Ovary (tissue), 7 donors: ENCODE measurements at regions not wholly inside any gene's neighbourhood (a gene's known extent, or its start where the extent isn't known, plus 50 kb on each side); places are given as distances from the start of the nearest gene placed in this dataset.

Experiments used
- DNase-seq, 5 donors: peaks; one replicate each; pipeline ENCODE4 v3.0.0-alpha.2; 2019 to 2020
- H3K27ac ChIP-seq, 2 donors: fragments of 200-600 bp; one replicate each; pipeline versions ENCODE4 v1.5.1 to v1.8.0; 2019 to 2022
- H3K27me3 ChIP-seq: fragments of 200-600 bp; one replicate; pipeline ENCODE4 v1.8.0; 2022
- H3K36me3 ChIP-seq: fragments of 200-600 bp; sonication (generic); one replicate; pipeline ENCODE4 v1.5.1; 2019
- H3K4me1 ChIP-seq: one replicate; pipeline ENCODE4 v1.8.1; 2013; ENCODE audit warnings: mild to moderate bottlenecking, moderate library complexity; ENCODE audit not compliant: insufficient read depth
- H3K4me3 ChIP-seq: fragments of 200-600 bp; sonication (generic); one replicate; pipeline ENCODE4 v1.5.1; 2017
- H3K9me3 ChIP-seq, 2 donors: fragments of 200-600 bp in 1 of 2; sonication (generic) in 1 of 2; one replicate each; pipeline versions ENCODE4 v1.5.1 to v1.8.1; 2013 to 2019; ENCODE audit warnings: mild to moderate bottlenecking in 1 of 2, moderate library complexity in 1 of 2
- EP300 ChIP-seq: sonication (generic); formaldehyde crosslinking; IDR thresholded peaks from one replicate; pipeline ENCODE4 v1.6.1; 2017; ENCODE audit warnings: antibody characterized with exemption
- POLR2A ChIP-seq: fragments of 450-650 bp; IDR thresholded peaks from one replicate; pipeline ENCODE4 v1.6.1; 2017; ENCODE audit warnings: antibody characterized with exemption, mild to moderate bottlenecking, moderate library complexity
- WGBS, 3 donors: extraction: QIAGEN DNeasy Blood & Tissue Kit in 1 of 3; methylation state at CpG; one replicate each; pipeline versions ENCODE4 v1.1.5 to v1.1.7; 2013 to 2017; 5-methylcytosine and 5-hydroxymethylcytosine counted together
- intact Hi-C, 4 donors: fragments of 100-400 bp; cut with DNase I; formaldehyde crosslinking; loops; one replicate each; pipeline versions ENCODE4 v1.11.0 to v1.15.1; 2022 to 2023
- TF ChIP-seq, protein P1 (sequence below), 3 donors: fragments of 450-650 bp in 2 of 3; fragments of 200-600 bp in 1 of 3; IDR thresholded peaks; one replicate each; pipeline versions ENCODE4 v1.5.1 to v1.8.0; 2016 to 2022; ENCODE audit warnings: antibody characterized with exemption in 3 of 3, mild to moderate bottlenecking in 1 of 3
- donor health status: DM: no; HTN: no; CAD: no; lungs with moderate emphysema.
- donor health status: DM: no; HTN: no; CAD: no.
- donor health status: Bipolar disorder and iron deficiency.
- donor health status: DM: no; HTN: no; CAD: no.
- donor health status: DM: yes; HTN: yes; CAD: no.

DNA sequence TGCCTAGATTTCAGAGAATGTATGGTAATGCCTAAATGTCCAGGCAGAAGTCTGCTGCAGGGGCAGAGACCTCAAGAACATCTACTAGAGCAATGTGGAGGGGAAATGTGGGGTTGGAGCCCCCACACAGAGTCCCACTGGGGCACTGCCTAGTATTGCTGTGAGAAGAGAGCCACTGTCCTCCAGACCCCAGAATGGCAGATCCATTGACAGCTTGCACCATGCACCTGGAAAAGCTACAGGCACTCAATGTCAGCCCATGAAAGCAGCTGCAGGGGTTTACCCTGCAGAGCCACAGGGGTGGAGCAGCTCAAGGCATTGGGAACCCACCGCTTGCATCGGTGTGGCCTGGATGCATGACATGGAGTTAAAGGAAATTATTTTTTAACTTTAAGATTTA, 314.1 kb downstream of the CYRIA start:
- 90 to 99% (median 97%) methylated on average over 2 of the region's 2 CpGs for WGBS, 3 donors

DNA sequence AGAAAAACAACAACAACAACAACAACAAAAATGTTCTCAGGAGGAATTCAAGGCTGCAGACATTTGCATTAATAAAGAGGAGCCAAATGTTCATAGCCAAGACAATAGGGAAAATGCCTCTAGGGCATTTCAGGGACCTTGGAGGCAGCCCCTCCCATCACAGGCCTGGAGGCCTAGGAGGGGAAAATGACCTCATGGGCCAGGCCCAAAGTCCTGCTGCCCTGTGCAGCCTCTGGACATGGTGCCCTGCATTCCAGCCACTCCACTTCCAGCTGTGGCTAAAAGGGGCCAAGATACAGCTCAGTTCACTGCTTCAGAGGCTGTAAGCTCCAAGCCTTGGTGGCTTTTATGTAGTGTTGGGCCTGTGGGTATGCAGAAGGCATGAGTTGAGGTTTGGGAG, 314.5 kb downstream of the CYRIA start:
- no peaks in the 10 kb centered on the region for H3K27me3 ChIP-seq
- DNase-seq = no peak
- no peak overlapping the region for H3K4me3 ChIP-seq
- peaks cover 0 to 6% of the 10 kb centered on the region in 2 donors for H3K9me3 ChIP-seq
- intact Hi-C loops = no loop called here
- no peak overlapping the region for H3K27ac ChIP-seq
- H3K4me1 ChIP-seq = no peaks in the 10 kb centered on the region
- TF ChIP-seq POLR2A = no peak
- no peak for TF ChIP-seq EP300
- TF ChIP-seq, protein P1, sequence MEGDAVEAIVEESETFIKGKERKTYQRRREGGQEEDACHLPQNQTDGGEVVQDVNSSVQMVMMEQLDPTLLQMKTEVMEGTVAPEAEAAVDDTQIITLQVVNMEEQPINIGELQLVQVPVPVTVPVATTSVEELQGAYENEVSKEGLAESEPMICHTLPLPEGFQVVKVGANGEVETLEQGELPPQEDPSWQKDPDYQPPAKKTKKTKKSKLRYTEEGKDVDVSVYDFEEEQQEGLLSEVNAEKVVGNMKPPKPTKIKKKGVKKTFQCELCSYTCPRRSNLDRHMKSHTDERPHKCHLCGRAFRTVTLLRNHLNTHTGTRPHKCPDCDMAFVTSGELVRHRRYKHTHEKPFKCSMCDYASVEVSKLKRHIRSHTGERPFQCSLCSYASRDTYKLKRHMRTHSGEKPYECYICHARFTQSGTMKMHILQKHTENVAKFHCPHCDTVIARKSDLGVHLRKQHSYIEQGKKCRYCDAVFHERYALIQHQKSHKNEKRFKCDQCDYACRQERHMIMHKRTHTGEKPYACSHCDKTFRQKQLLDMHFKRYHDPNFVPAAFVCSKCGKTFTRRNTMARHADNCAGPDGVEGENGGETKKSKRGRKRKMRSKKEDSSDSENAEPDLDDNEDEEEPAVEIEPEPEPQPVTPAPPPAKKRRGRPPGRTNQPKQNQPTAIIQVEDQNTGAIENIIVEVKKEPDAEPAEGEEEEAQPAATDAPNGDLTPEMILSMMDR (IDR thresholded peaks at IDR 0.05) = no peak
- H3K36me3 ChIP-seq = no peaks in the 10 kb centered on the region

More for the DNA sequence above, 314.1 kb downstream of the CYRIA start:
- no peak for DNase-seq
- intact Hi-C loops = no loop called here
- H3K4me3 ChIP-seq = no peak overlapping the region
- no peaks in the 10 kb centered on the region for H3K4me1 ChIP-seq
- H3K27me3 ChIP-seq = no peaks in the 10 kb centered on the region
- H3K36me3 ChIP-seq = no peaks in the 10 kb centered on the region
- TF ChIP-seq, protein P1 (IDR thresholded peaks at IDR 0.05) = no peak
- TF ChIP-seq EP300 (no peak), POLR2A (no peak)
- peaks cover 0 to 6% of the 10 kb centered on the region in 2 donors for H3K9me3 ChIP-seq
- no peak overlapping the region for H3K27ac ChIP-seq

DNA sequence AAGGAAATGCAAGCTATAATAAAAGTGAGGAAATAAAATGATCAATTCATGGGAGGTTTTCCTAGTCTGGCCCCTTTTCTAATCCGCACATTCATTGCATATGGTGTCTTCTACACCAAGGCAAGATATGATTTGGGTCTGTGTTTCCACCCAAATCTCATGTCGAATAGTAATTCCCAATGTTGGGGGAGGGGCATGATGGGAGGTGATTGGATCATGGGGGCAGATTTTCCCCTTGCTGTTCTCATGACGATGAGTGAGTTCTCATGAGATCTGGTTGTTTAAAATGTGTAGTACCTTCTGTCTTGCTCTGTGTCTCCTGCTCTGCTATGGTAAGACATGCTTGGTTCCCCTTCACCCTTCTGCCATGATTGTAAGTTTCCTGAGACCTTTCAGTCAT, 315.4 kb downstream of the CYRIA start:
- no peaks in the 10 kb centered on the region for H3K4me1 ChIP-seq
- 57 to 71% (median 61%) methylated on average over 3 of the region's 3 CpGs for WGBS, 3 donors
- no peak overlapping the region for H3K27ac ChIP-seq
- intact Hi-C loops = no loop called here
- TF ChIP-seq POLR2A = no peak
- TF ChIP-seq EP300 = no peak
- no peak overlapping the region for H3K4me3 ChIP-seq
- peaks cover 0 to 6% of the 10 kb centered on the region in 2 donors for H3K9me3 ChIP-seq
- H3K27me3 ChIP-seq = no peaks in the 10 kb centered on the region
- DNase-seq = no peak
- H3K36me3 ChIP-seq = no peaks in the 10 kb centered on the region

DNA sequence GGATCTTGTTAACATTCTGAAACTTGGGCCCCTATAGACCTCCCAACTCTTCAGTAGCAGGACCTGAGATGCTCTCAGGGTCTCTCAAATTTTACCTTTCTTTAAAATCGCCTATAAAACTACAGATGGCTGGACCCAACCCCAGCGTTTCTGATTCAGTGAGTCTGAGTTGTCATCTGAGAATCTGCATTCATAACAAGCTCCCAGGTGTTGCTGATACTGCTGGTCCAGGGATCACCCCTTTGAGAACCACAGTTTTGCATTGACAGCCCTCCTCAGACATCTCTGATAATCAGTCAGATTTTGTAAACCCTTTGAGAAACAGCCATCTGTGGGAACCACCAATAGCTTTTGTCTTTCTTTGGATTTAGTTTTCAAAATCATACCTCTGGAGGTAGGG, 315.8 kb downstream of the CYRIA start:
- intact Hi-C loops = no loop called here
- no peak for DNase-seq
- Histone ChIP-seq H3K27me3 (no peaks in the 10 kb centered on the region), H3K9me3 (peaks cover 0 to 6% of the 10 kb centered on the region in 2 donors), H3K27ac (no peak overlapping the region), H3K4me1 (no peaks in the 10 kb centered on the region), H3K36me3 (no peaks in the 10 kb centered on the region), H3K4me3 (no peak overlapping the region)
- WGBS, 3 donors = 37 to 41% (median 39%) methylated on average over 2 of the region's 2 CpGs
- TF ChIP-seq, protein P1 (IDR thresholded peaks at IDR 0.05) = no peak
- TF ChIP-seq POLR2A (no peak), EP300 (no peak)

DNA sequence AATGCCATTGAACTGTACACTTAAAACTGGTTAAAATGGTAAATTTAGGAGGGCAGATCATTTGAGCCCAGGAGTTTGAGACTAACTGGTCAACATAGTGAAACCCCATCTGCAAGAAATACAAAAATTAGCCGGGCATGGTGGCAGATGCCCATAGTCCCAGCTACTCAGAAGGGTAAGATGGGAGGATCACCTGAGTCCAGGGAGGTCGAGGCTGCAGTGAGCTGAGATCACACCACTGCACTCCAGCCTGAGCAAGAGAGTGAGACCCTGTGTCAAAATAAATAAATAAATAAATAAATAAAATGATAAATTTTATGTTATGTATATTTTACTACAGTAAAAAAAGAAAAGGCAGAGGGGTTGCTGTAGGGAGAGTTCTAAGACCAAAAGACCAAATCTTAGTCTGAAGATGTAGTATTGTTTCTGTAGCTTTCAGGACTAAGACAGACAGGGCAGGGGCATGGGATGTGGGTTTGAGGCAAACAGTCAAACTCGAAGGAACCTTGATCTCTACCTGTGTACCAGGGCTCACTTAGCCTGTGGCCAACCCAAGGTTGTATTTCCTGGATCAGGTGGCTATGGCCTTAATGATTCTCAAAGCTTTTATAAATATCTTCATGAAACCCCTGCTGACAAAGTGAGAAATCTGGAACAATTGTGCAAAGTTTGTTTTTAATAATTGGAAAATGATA, 316.7 kb downstream of the CYRIA start:
- H3K27ac ChIP-seq = no peak overlapping the region
- no peaks in the 10 kb centered on the region for H3K4me1 ChIP-seq
- no peaks in the 10 kb centered on the region for H3K27me3 ChIP-seq
- no peak for DNase-seq
- peaks cover 0 to 6% of the 10 kb centered on the region in 2 donors for H3K9me3 ChIP-seq
- TF ChIP-seq, protein P1 (IDR thresholded peaks at IDR 0.05) = no peak
- no peak for TF ChIP-seq EP300
- no peak for TF ChIP-seq POLR2A
- no peak overlapping the region for H3K4me3 ChIP-seq
- intact Hi-C loops = no loop called here
- WGBS, 3 donors = 49 to 61% (median 52%) methylated on average over 3 of the region's 3 CpGs
- H3K36me3 ChIP-seq = no peaks in the 10 kb centered on the region
